Posterior vena cava (tissue), 2 donors: ENCODE measurements at regions not wholly inside any gene's neighbourhood (a gene's known extent, or its start where the extent isn't known, plus 50 kb on each side); places are given as distances from the start of the nearest gene placed in this dataset.

Experiments
- DNase-seq: peaks from one replicate; pipeline ENCODE4 v3.0.0-alpha.2; 2020; ENCODE audit warnings: low spot score
- intact Hi-C, 2 donors: fragments of 100-400 bp; cut with DNase I; formaldehyde crosslinking; loops; one replicate each; pipeline versions ENCODE4 v1.14.1 to v1.14.2; 2022 to 2023
- donor health status: DM: yes; HTN: yes; CAD: no.
- donor health status: DM: yes; HTN: yes; CAD: no.

DNA sequence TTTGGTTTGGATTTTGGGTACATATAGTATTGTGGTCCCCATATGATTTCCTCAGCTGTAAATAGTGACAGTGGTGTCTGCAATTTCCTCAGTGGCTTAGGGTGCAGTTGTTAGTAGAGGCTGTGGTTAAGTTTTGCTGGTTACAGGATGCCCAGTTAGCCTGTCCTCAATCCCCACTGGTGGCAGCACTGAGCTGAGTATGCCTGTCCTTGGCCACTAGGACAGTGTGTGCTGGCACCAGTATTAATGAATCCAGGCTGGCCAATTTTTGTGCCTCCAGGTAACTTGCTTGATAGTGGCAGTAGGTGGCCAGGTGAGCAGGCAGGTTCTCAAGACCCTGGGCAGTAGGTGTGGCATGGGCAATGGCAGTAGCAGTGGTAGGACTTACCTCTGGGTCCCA lies 973.1 kb downstream of the TMEM182 start:
- intact Hi-C loops = no loop called here
- no peak for DNase-seq

DNA sequence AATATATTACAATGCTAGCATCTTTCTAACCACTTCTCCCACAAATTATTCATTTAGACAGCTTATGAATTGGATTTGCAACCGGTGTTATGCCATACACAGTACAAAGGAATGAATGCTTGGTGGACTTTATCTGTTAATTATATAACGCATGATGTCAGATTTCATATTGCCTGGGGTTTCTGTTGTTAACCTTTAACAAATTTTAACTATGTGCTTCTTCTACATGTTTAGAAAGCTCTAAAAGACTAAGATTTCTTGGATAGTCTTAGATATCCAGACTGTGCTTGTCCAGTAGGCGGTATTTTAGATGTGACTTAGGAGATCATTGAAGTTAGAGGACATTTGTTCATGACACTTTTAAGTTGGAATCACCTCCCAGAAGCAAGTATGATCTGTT lies 976.3 kb downstream of the TMEM182 start:
- DNase-seq = no peak
- intact Hi-C loops = no loop called here

DNA sequence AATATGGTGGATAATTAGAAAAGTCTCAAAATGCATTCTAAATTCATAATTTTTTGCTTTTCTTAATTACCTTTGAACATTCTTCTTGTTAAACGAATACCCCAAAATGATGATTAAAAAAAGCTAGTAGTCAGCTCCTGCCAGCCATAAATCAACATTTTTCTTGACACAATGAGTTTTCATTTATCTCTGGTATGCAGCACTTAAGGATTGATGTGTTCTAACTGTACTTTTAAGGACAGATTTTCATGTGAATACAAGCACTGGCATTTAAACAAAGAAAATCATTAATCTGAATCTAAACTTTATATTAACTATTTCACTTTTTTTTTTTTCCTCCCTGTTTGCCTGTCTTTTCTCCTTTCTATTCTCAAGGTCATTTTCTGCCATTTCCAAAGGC lies 976.8 kb downstream of the TMEM182 start:
- no peak for DNase-seq
- intact Hi-C loops = no loop called here

DNA sequence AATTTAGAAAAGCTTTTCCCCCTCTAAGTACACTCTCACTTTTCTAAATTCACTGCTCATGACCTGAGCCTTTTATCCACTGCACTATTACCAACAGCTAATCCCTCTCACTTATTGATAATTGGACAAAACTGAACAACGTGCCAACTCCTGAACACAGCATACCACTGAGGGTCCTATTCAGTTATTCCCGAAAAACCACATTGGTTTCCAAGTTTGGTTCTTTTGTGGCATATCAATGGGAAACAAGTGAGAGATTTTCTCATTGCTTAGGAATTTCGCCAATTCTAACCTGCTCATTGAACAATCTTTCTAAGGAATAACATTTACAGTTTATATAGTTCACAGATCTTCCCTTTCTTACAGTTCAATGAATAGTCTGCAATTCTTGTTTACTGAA lies 977.4 kb downstream of the TMEM182 start:
- intact Hi-C loops = no loop called here
- DNase-seq = no peak

DNA sequence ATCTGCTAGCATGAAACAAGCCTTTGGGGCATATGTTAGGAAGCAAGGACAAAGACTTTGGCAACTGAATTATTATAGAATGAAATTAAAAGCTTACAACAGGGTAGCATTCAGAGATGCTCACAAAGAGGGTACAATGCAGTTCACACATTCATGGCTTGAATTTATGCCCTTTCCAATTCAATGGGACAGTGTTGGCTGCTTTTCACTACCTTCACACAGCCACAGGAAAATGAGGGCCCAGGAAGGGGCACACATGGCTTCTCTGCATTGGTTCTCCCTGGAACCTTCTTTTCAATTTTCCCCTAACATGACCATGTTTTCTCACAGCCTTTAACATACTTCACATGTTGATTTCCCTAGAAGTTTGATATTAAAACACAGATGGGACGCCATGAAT lies 978.1 kb downstream of the TMEM182 start:
- intact Hi-C loops = no loop called here
- DNase-seq = no peak

DNA sequence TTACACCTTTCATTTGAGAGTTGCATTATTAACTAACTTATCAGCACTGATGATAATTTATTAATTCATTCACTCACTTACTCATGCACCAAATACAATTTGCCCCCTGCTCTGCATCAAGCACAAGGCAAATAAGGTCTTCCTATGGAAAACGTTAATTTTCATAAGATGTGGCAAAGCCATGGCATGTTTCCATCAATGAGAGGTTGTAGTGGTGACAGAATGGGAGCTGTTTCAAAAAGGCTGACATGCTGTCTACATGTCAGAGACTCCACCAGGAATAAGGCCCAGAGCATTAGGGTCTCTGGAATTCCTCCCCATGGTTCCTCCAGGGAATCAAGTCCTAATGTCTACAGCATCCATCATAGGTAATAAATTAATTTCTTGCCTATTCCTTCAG lies 978.8 kb downstream of the TMEM182 start:
- intact Hi-C loops = no loop called here
- no peak for DNase-seq

DNA sequence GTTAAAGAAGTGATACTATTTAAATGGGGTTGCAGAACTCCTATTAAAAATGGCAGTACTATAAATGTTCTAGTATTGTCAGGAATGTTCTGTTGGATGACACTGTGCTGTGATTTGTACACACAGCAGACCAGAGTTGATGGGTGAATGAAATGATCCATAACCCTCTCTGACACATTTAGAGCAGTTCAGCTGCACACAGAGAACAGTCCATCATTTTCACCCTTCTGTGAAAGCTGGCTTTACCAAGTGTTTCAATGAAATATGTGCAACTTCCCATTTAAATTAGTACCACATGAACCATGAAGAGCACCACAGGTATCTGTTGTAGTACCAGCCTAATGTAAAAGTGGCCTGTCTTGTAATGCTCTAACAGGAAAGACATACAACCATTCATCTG lies 981.4 kb downstream of the TMEM182 start:
- intact Hi-C loops = no loop called here

DNA sequence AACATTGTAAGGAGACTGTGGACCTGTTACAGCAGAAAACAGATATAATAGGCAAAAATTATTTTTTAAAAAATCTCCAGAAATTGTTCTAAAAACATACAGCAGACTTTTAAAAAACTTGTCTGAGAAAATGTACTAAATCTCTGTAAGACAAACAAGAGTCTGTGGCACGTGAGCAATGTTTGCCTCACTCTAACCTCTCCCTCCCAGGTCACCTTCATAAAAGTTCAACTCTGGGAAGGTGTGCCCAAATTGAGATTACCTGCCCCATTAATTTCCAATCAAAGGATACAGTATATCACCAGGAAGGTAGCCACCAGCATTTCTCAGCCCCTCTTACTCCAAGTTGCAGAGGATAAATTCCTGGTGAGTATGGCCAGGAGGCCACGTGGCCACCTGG lies 992.7 kb downstream of the TMEM182 start:
- intact Hi-C loops = no loop called here
- no peak for DNase-seq

More for the DNA sequence above, 981.4 kb downstream of the TMEM182 start:
- no peak for DNase-seq

DNA sequence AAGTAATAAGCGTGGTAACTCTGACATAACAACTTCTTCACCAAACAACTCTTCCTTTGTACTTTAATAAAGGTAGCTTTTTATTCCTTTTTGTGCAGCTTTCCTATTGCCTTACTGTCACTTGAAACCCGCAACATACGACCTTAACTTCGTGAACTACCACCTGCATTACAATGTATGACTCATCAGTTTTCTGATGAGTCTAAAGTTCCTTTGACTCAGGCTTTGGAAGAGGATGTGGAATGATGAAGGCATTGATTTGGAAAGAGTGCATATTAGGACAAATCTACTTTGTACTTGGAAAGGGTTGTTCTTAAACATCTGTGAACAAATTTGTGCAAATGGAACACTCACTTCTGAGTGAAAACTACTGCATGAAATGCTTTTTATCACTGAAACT lies 1012.1 kb downstream of the TMEM182 start:
- intact Hi-C loops = no loop called here
- DNase-seq = no peak

DNA sequence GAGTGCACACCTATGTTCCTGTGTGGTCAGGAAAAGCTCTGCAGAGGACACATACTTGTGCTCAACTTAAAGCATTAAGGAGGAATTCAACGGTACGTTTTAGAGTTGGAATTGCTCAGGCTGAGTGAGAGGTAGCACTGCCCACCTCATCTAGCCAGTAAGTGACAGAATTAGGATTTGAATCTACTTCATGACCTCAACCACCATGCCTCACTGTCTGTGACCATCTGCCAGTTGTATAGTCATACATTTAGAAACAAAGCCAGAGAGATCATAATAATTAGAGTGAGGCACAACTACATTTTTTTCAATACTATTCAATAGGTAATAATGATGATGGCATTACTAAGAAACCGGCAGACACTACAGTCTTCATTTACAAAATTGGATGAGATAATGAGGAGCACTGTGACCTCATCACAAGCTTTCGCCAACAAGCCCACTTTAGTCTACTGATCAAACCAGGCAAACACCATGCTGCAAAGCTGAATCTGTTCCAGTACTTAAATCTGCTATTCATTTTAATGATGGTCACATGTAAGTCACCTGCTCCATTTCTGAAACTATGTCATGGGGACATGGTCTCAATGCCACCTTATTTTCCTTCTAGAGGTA lies 1018.4 kb downstream of the TMEM182 start:
- intact Hi-C loops = no loop called here
- DNase-seq = no peak

DNA sequence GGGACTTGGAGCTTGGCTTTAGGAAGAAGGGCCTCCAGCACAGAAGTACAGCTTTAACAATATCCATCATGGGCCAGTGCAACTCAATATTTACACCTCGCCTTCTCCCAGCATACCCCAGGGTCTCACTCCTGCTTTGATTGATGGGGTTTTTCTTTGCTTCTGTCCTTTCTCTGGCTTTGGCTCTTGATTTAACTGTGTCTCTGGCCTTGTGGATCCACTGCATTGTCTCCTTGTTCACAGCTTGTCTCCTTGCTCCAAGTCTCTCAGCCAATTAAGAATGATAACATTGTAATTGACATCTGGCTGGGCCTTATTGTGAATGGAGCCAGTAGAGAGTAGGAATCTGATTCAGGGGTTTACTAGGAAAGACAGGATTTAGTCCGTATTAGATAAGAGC lies 1019.5 kb downstream of the TMEM182 start:
- intact Hi-C loops = no loop called here
- no peak for DNase-seq

DNA sequence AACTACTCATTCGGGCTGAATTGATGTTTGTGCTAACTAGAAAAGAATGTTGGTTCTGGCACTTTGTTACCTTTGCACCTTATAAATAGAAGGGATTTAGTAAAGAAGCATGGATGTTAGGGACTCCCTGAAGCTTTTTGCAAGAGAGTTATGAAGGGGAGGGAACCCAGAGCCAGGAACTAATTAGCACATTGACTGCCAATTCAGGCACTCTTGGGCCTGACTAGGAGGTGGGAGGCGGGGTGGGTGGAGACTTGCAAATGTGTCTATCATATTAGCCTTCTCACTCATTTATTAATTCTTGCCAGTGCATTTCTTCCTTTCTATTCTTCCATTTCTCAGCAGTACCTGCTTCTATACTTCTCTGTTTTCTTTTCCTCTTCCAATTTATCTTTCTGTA lies 1022.4 kb downstream of the TMEM182 start:
- intact Hi-C loops = no loop called here
- DNase-seq = no peak

DNA sequence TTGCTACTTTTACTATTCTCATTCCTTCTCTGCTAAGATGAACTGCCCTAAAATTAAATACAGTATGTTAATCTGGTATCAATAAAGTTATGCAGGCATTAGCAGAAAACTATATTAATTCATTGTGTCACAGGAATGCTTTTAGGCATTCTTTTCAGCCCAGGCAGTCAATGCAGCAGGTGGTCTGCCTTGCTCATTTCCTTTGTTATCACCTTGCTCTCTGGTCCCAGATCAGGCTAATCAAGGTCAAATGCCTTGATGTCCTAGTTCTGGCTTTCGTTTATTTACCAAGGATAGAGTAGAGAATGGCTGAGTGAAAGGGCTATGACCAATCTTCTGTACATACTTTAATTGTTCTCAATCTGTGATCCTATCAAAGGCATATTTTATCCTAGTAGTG lies 1023.6 kb downstream of the TMEM182 start:
- no peak for DNase-seq
- intact Hi-C loops = no loop called here

DNA sequence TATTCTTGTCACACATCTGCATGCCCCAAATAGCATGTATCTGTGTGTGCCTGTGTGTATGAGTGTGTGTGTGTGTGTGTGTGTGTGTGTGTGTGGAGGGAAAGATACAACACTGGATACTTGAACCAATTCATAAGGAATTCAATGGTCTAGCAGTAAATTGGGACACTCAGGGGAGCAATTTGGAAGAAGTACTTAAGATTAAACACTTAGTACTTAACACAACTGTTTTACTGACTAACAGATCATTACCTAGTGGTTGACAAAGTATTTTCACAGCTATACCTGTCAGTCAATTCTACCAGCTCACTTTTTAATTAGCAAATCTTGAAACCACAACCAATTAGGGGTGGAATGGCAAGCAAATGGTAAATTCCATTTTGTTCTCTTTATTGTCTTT lies 1024.1 kb downstream of the TMEM182 start:
- no peak for DNase-seq
- intact Hi-C loops = no loop called here

DNA sequence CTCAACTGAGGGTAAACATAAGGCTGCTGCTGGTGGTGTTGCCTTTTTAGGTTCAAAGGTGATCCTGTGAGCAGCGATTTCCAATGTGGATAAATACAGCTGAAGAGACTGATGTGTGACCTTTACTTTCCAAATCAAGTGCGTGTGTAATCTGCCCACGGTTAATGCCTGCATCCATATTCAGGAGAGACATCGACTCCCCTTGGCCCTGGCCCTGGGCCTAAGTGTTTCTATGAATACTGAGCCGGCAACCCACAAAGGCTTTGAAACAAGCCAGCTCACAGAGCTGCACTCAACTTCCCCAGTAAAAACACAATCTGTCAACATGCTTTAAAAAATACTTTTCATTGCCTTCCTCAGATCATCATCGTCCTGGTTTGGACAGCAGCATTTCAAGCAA lies 1026.6 kb downstream of the TMEM182 start:
- intact Hi-C loops = no loop called here
- no peak for DNase-seq

DNA sequence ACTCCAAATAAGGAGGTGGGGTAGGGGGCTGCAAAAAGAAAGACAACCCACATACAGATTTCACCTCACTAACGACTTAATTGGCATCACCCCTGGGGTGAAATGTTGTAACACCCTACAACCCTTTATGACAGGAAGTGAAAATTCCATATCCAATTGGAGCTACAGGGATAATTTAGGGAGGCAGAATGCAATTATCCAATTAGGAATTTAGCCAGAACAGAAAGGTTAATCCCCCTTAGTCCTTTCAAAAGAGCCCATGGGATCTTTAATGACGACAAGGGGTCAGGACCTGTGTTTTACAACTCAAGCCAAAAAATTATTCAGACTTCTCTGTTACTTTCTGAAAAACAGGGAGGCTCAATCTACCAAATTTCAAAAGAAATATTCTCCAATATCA lies 1027.1 kb downstream of the TMEM182 start:
- intact Hi-C loops = no loop called here
- DNase-seq = no peak

DNA sequence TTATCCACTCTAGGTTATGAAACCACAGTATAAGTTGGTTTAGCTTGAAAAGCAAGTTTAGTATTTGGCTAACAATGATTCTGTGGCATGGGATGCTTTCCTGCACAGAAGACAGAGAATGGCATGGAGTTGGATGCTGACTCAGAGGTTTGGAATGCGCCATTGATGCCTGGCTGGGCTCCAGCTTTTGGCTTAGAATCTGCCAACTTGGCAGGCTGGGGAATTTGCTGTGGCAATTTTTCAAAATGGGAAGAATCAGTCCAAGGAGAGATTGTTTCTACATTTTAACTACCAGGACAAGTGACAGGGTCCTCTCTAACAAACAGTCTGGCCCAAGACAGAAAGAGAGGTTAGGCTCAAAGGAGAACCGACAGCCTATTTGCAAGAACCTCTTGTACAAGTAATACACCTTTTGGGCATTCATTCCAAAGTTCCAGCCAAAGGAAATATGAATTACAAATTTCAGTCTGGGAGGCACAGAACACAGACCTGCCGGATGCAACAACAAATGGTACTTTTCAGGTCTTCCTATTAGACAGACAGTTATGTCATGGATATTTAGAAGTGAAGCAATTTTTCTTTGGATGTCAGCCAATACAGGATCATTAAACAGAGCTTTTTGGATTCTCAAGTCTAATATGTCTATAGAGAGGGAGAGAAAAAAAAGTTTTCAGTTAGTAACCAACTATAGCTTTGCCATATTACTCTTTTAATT lies 1027.7 kb downstream of the TMEM182 start:
- intact Hi-C loops = no loop called here
- no peak for DNase-seq

DNA sequence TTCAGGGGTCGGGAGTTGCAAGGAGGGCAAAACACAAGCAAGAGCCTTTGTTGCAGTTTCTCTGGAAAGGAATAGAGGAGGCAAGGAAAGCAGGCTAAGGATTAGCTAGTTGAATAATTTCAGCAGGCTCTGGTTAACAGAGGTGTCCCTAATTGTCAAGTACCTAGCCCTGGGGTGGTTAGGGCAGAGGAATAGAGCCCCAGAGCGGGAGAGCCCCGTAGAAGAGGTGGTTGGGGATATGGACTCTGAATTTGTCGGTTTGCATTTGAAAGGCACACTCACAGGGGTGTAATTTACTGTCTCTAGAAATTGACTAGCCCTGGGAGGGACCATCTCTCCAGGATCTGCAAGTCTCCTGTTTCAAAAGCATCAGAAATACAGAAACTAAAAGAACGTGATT lies 1030.2 kb downstream of the TMEM182 start:
- intact Hi-C loops = no loop called here
- DNase-seq = no peak

DNA sequence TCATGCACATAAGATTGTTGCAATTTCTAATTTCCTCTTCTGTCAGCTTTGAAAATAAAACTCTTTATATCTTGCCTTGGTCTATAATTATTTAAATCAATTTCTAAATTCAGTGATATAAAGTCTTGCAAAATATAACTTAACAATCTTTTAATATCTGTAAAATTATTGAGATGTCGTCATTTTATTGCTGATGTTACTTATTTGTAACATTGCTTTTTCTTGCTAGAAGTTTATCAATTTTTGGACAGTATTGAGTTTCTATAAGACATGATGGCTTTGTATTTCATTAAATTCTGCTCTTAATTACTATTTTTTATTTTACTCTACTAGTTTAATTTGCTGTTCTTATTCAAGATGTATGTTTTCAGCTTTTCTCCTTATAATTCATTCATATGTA lies 1036.5 kb downstream of the TMEM182 start:
- DNase-seq = no peak
- intact Hi-C loops = no loop called here

DNA sequence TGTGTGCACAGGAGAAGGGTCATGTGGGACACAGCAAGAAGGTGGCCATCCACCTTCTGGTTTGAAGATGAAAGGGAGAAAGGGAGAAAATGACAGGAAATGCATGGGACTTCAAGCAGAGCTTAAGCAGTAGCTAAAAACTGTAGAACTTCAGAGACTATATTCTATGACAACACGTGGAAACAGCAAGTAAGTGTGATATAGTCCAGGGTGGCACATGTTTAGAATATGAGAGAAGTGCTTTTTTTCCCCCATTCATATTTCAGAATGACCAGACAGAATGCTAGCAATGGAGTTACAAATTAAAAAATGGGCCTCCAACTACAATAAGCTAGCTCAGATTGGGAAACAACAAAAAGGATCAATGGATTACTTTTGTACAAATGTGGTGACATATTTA lies 1042.2 kb downstream of the TMEM182 start:
- intact Hi-C loops = no loop called here
- no peak for DNase-seq

DNA sequence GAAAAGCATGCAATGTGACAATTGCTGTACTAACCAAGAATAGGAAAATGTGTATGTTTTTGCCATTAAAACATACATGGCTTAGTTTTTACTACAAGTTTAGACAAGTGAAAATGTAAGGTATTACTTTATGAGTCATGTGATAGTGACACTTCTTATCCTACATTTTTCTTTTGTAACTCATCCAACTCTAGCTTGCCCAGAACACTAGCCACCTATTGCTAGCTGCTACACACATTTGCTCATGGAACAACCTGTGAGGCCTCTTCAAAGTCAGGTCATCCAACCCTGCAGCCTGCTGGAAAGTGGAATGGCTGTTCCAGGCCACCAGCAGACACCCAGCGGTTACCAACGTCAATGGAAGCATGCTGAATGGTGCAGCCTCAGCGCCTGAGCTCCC lies 1043.9 kb downstream of the TMEM182 start:
- intact Hi-C loops = no loop called here
- no peak for DNase-seq

DNA sequence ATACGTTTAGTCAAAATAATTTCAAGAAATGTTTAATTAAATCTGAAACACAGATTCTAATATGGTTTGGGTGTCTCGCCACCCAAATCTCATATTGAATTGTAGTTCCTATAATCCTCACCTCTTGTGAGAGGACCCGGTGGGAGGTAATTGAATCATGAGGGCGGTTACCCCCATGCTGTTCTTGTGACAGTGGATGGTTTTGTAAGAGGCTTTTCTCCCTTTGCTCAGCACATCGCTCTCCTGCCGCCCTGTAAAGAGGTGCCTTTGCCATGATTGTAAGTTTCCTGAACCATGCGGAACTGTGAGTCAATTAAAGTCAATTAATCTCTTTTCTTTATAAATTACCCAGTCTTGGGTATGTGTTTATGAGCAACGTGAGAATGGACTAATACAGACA lies 1045.1 kb upstream of the POU3F3 start:
- DNase-seq = no peak
- intact Hi-C loops = no loop called here
